Astrocyte (in vitro differentiated cells and primary cell): ENCODE measurements at regions not wholly inside any gene's neighbourhood (a gene's known extent, or its start where the extent isn't known, plus 50 kb on each side); places are given as distances from the start of the nearest gene placed in this dataset.

ENCODE experiments used
- DNase-seq: peaks from one replicate; pipeline ENCODE4 v3.0.0-alpha.2; 2010; ENCODE audit warnings: low read depth
- FAIRE-seq: peaks from 2 replicates; lab custom pipeline; 2011; peaks lifted over from hg19 to GRCh38; lab: Jason Lieb, UNC
- H2AFZ ChIP-seq: 2 replicates; pipeline ENCODE4 v1.6.0; 2012; ENCODE audit warnings: low read depth, low read length, inconsistent platforms
- H3K27ac ChIP-seq: 2 replicates; pipeline ENCODE4 v1.5.1; 2011; ENCODE audit warnings: low read depth, low read length, inconsistent platforms
- H3K27me3 ChIP-seq: 2 replicates; pipeline ENCODE4 v1.6.0; 2011; ENCODE audit warnings: low read length, inconsistent platforms; ENCODE audit not compliant: insufficient read depth
- H3K36me3 ChIP-seq: 2 replicates; pipeline ENCODE4 v1.5.1; 2011; ENCODE audit warnings: low read length, inconsistent platforms; ENCODE audit not compliant: insufficient read depth
- H3K4me1 ChIP-seq: 2 replicates; pipeline ENCODE4 v1.5.1; 2011; ENCODE audit warnings: low read length, inconsistent platforms; ENCODE audit not compliant: insufficient read depth
- H3K4me2 ChIP-seq: 2 replicates; pipeline ENCODE4 v1.6.0; 2012; ENCODE audit warnings: low read length, inconsistent platforms
- H3K4me3 ChIP-seq: 2 replicates; pipeline ENCODE4 v1.5.1; 2011; ENCODE audit warnings: low read depth, mild to moderate bottlenecking, low read length, inconsistent platforms; ENCODE audit not compliant: insufficient read depth
- H3K79me2 ChIP-seq: 2 replicates; pipeline ENCODE4 v1.6.0; 2012; ENCODE audit warnings: mild to moderate bottlenecking, low read length, inconsistent platforms; ENCODE audit not compliant: insufficient read depth
- H3K9ac ChIP-seq: 2 replicates; pipeline ENCODE4 v1.6.0; 2012; ENCODE audit warnings: mild to moderate bottlenecking, low read length, inconsistent platforms
- H3K9me3 ChIP-seq: 2 replicates; pipeline ENCODE4 v1.5.1; 2012; ENCODE audit warnings: low read depth, mild to moderate bottlenecking, low read length, inconsistent platforms; ENCODE audit not compliant: insufficient read depth
- H4K20me1 ChIP-seq: 2 replicates; pipeline ENCODE4 v1.6.0; 2012; ENCODE audit warnings: low read length, inconsistent platforms; ENCODE audit not compliant: insufficient read depth
- H3K27ac Mint-ChIP-seq: one replicate; pipeline ENCODE4 v1.8.0; 2021; ENCODE audit warnings: mild to moderate bottlenecking, mixed read lengths; ENCODE audit not compliant: unreplicated experiment
- H3K27me3 Mint-ChIP-seq: one replicate; pipeline ENCODE4 v1.8.0; 2021; ENCODE audit warnings: low read depth, mixed read lengths; ENCODE audit not compliant: unreplicated experiment
- H3K36me3 Mint-ChIP-seq: one replicate; pipeline ENCODE4 v1.8.0; 2021; ENCODE audit warnings: low read depth, mixed read lengths; ENCODE audit not compliant: unreplicated experiment
- H3K4me1 Mint-ChIP-seq: one replicate; pipeline ENCODE4 v1.8.0; 2021; ENCODE audit warnings: low read depth, mixed read lengths; ENCODE audit not compliant: unreplicated experiment
- H3K4me3 Mint-ChIP-seq: one replicate; pipeline ENCODE4 v1.8.0; 2021; ENCODE audit warnings: mild to moderate bottlenecking, moderate library complexity, mixed read lengths; ENCODE audit not compliant: unreplicated experiment
- H3K9me3 Mint-ChIP-seq: one replicate; pipeline ENCODE4 v1.8.0; 2021; ENCODE audit warnings: mild to moderate bottlenecking, mixed read lengths; ENCODE audit not compliant: unreplicated experiment
- CTCF ChIP-seq: IDR thresholded peaks from 2 replicates; pipeline ENCODE4 v1.5.1; 2011; ENCODE audit warnings: low read depth, mild to moderate bottlenecking, inconsistent platforms, low read length, moderate library complexity; ENCODE audit not compliant: insufficient read depth
- EZH2 ChIP-seq: IDR thresholded peaks from 2 replicates; pipeline ENCODE4 v1.6.1; 2012; ENCODE audit warnings: mild to moderate bottlenecking, low read length, inconsistent platforms; ENCODE audit not compliant: insufficient read depth

- no peaks in the 10 kb centered on the region for H3K9me3 Mint-ChIP-seq
- H3K4me1 Mint-ChIP-seq, result peaks cover 2% of the 10 kb centered on the region
- H3K9me3 ChIP-seq, result no peaks in the 10 kb centered on the region
- H3K27ac Mint-ChIP-seq, result no peak overlapping the region
- FAIRE-seq (no peak), DNase-seq (no peak)
- H3K36me3 ChIP-seq, result no peaks in the 10 kb centered on the region
- no peak overlapping the region for H3K9ac ChIP-seq
- TF ChIP-seq CTCF (no peak), EZH2 (no peak)
- H3K27me3 ChIP-seq, result no peaks in the 10 kb centered on the region
- no peak overlapping the region for H2AFZ ChIP-seq
- no peak overlapping the region for H3K27ac ChIP-seq
- H3K4me3 ChIP-seq, result no peak overlapping the region
- H3K4me2 ChIP-seq, result no peak overlapping the region
- H3K79me2 ChIP-seq, result no peaks in the 10 kb centered on the region
- H3K27me3 Mint-ChIP-seq, result peaks cover 6% of the 10 kb centered on the region
- H3K4me1 ChIP-seq, result no peaks in the 10 kb centered on the region
- H4K20me1 ChIP-seq, result no peaks in the 10 kb centered on the region
- no peak overlapping the region for H3K4me3 Mint-ChIP-seq
- no peaks in the 10 kb centered on the region for H3K36me3 Mint-ChIP-seq
Observed at GRCh38 chr9:1721196-1721595, 294.0 kb upstream of the SMARCA2 start.

- DNase-seq, result no peak
- FAIRE-seq, result no peak
Observed at GRCh38 chr9:1722404-1722803, 292.7 kb upstream of the SMARCA2 start.

More at GRCh38 chr9:1722404-1722803, 292.7 kb upstream of the SMARCA2 start:
- H3K4me1 ChIP-seq, result no peaks in the 10 kb centered on the region
- H3K4me3 Mint-ChIP-seq, result no peak overlapping the region
- H3K79me2 ChIP-seq, result no peaks in the 10 kb centered on the region
- H3K9me3 Mint-ChIP-seq, result no peaks in the 10 kb centered on the region
- H3K27ac Mint-ChIP-seq, result no peak overlapping the region
- no peaks in the 10 kb centered on the region for H3K36me3 Mint-ChIP-seq
- no peak overlapping the region for H3K4me3 ChIP-seq
- no peak overlapping the region for H3K9ac ChIP-seq
- H3K4me2 ChIP-seq, result no peak overlapping the region
- H3K4me1 Mint-ChIP-seq, result peaks cover 2% of the 10 kb centered on the region
- no peak overlapping the region for H2AFZ ChIP-seq
- H3K36me3 ChIP-seq, result no peaks in the 10 kb centered on the region
- no peaks in the 10 kb centered on the region for H3K9me3 ChIP-seq
- TF ChIP-seq CTCF (no peak), EZH2 (no peak)
- no peaks in the 10 kb centered on the region for H3K27me3 ChIP-seq
- no peak overlapping the region for H3K27ac ChIP-seq
- H3K27me3 Mint-ChIP-seq, result peaks cover 6% of the 10 kb centered on the region
- no peaks in the 10 kb centered on the region for H4K20me1 ChIP-seq
